ENCODE measurements at regions not wholly inside any gene's neighbourhood (a gene's known extent, or its start where the extent isn't known, plus 50 kb on each side); places are given as distances from the start of the nearest gene placed in this dataset.

GRCh38 chr9:10774051-10774450 lies 161.2 kb upstream of the PTPRD start:
- no peaks in the 10 kb centered on the region for H3K9me3 ChIP-seq (ENCODE audit: control insufficient read depth, insufficient read depth, low read depth, low read length)
- CTCF ChIA-PET = no interaction called here
- POLR2A ChIA-PET = no interaction called here
- no peak overlapping the region for H3K27ac ChIP-seq (ENCODE audit: extremely low read depth, low read depth, low read length)
- H3K4me1 ChIP-seq (ENCODE audit: control insufficient read depth, insufficient read depth, low read length) = no peaks in the 10 kb centered on the region
- no peak overlapping the region for H3K4me3 ChIP-seq (ENCODE audit: low read depth, low read length)
- H3K36me3 ChIP-seq (ENCODE audit: control insufficient read depth in 2 of 2, insufficient read depth in 1 of 2, low read length in 2 of 2) = no peaks in the 10 kb centered on the region
- TF ChIP-seq REST (tag by site-specific recombination; IDR thresholded peaks at IDR 0.05) (no peak), ZNF704 (tag by site-specific recombination; IDR thresholded peaks at IDR 0.05) (no peak), ZNF426 (tag by site-specific recombination; IDR thresholded peaks at IDR 0.05) (no peak), ZNF580 (tag by site-specific recombination; IDR thresholded peaks at IDR 0.05) (no peak), ZNF394 (tag by site-specific recombination; IDR thresholded peaks at IDR 0.05; ENCODE audit: borderline replicate concordance) (no peak), CTCF (tag by site-specific recombination; IDR thresholded peaks at IDR 0.05) (no peak), ZNF18 (tag by site-specific recombination; IDR thresholded peaks at IDR 0.05) (no peak), ZEB2 (tag by site-specific recombination; IDR thresholded peaks at IDR 0.05) (no peak), PATZ1 (tag by site-specific recombination; IDR thresholded peaks at IDR 0.05) (no peak)

- Histone ChIP-seq H3K4me1 (ENCODE audit: control insufficient read depth, insufficient read depth, low read length) (no peaks in the 10 kb centered on the region), H3K36me3 (ENCODE audit: control insufficient read depth in 2 of 2, insufficient read depth in 1 of 2, low read length in 2 of 2) (no peaks in the 10 kb centered on the region), H3K9me3 (ENCODE audit: control insufficient read depth, insufficient read depth, low read depth, low read length) (no peaks in the 10 kb centered on the region), H3K27ac (ENCODE audit: extremely low read depth, low read depth, low read length) (no peak overlapping the region), H3K4me3 (ENCODE audit: low read depth, low read length) (no peak overlapping the region)
- ChIA-PET POLR2A (no interaction called here), CTCF (no interaction called here)
- no peak for TF ChIP-seq MEIS1 (CRISPR knock-in tag; IDR thresholded peaks at IDR 0.05; ENCODE audit: borderline replicate concordance)
- no peak for TF ChIP-seq ZNF623 (tag by site-specific recombination; IDR thresholded peaks at IDR 0.05)
- TF ChIP-seq ZNF555 (tag by site-specific recombination; conservative IDR thresholded peaks at IDR 0.05) = no peak
- no peak for TF ChIP-seq ZBTB49 (tag by site-specific recombination; IDR thresholded peaks at IDR 0.05; ENCODE audit: low read depth)
- no peak for TF ChIP-seq PRDM6 (tag by site-specific recombination; IDR thresholded peaks at IDR 0.05)
- no peak for TF ChIP-seq ZNF19 (tag by site-specific recombination; IDR thresholded peaks at IDR 0.05; ENCODE audit: low read depth)
- TF ChIP-seq ZNF548 (tag by site-specific recombination; IDR thresholded peaks at IDR 0.05) = no peak
- TF ChIP-seq ZNF791 (tag by site-specific recombination; IDR thresholded peaks at IDR 0.05) = no peak
- TF ChIP-seq ZBTB17 (tag by site-specific recombination; IDR thresholded peaks at IDR 0.05) = no peak
- no peak for TF ChIP-seq ZNF549 (tag by site-specific recombination; IDR thresholded peaks at IDR 0.05)
Observed at GRCh38 chr9:10785255-10785654, 172.5 kb upstream of the PTPRD start.

Measured in HEK293 (cell line).